WTC11 (cell line): ENCODE measurements at regions not wholly inside any gene's neighbourhood (a gene's known extent, or its start where the extent isn't known, plus 50 kb on each side); places are given as distances from the start of the nearest gene placed in this dataset.

Experiments
- ATAC-seq: fragments of 200-7000 bp; cut with Tn5 transposase; 2 replicates; pipeline ENCODE4 v1.10.0; 2021; ENCODE audit warnings: mild to moderate bottlenecking, moderate library complexity
- CTCF ChIA-PET: fragments of 300-600 bp; sonication (Branson Sonifier 250); formaldehyde crosslinking; loops from one replicate; lab custom pipeline; 2021; ENCODE audit warnings: antibody characterized with exemption; lab: Charles Lee
- POLR2A ChIA-PET: fragments of 350-600 bp; sonication (Branson Sonifier 250); formaldehyde crosslinking; loops from one replicate; lab custom pipeline; 2021; ENCODE audit warnings: antibody characterized with exemption; lab: Charles Lee
- DNase-seq: peaks from one replicate; pipeline ENCODE4 v3.0.0; 2021; ENCODE audit warnings: low spot score
- H3K27ac Mint-ChIP-seq: 2 replicates; pipeline ENCODE4 v1.8.0; 2021; ENCODE audit warnings: mixed read lengths
- H3K27me3 Mint-ChIP-seq: 2 replicates; pipeline ENCODE4 v1.8.0; 2021; ENCODE audit warnings: low read depth, mild to moderate bottlenecking, moderate library complexity, mixed read lengths
- H3K36me3 Mint-ChIP-seq: 2 replicates; pipeline ENCODE4 v1.8.0; 2021; ENCODE audit warnings: mixed read lengths
- H3K4me1 Mint-ChIP-seq: 2 replicates; pipeline ENCODE4 v1.8.0; 2022; ENCODE audit warnings: mixed read lengths
- H3K4me3 Mint-ChIP-seq: 2 replicates; pipeline ENCODE4 v1.8.0; 2021; ENCODE audit warnings: mild to moderate bottlenecking, moderate library complexity, mixed read lengths
- H3K9me3 Mint-ChIP-seq: 2 replicates; pipeline ENCODE4 v1.8.0; 2021; ENCODE audit warnings: mixed read lengths
- ATF2 ChIP-seq: sonication (generic); formaldehyde crosslinking; IDR thresholded peaks from 2 replicates; pipeline ENCODE4 v1.8.1; 2022; ENCODE audit warnings: low read depth, missing genetic modification reagents, borderline replicate concordance
- FOXP1 ChIP-seq: sonication (generic); formaldehyde crosslinking; IDR thresholded peaks from 2 replicates; pipeline ENCODE4 v1.8.0; 2022; ENCODE audit warnings: missing genetic modification reagents, mild to moderate bottlenecking, moderate library complexity, borderline replicate concordance
- GRHL2 ChIP-seq: fragments of 250-450 bp; sonication (Bioruptor Pico); IDR thresholded peaks from 2 replicates; pipeline ENCODE4 v1.8.0; 2022; ENCODE audit warnings: mild to moderate bottlenecking, moderate library complexity; ENCODE audit not compliant: insufficient replicate concordance, severe bottlenecking
- HMGA2 ChIP-seq: fragments of 250-450 bp; sonication (Bioruptor Pico); IDR thresholded peaks from 2 replicates; pipeline ENCODE4 v1.4.0; 2021; ENCODE audit warnings: mild to moderate bottlenecking, moderate library complexity
- MAX ChIP-seq: sonication (generic); formaldehyde crosslinking; IDR thresholded peaks from 2 replicates; pipeline ENCODE4 v1.8.0; 2022; ENCODE audit warnings: mild to moderate bottlenecking, missing genetic modification reagents
- NR1H2 ChIP-seq: sonication (generic); formaldehyde crosslinking; IDR thresholded peaks from 2 replicates; pipeline ENCODE4 v1.9.0; 2021; ENCODE audit warnings: mild to moderate bottlenecking, moderate library complexity, missing genetic modification reagents
- PREB ChIP-seq: sonication (generic); formaldehyde crosslinking; IDR thresholded peaks from 2 replicates; pipeline ENCODE4 v1.8.1; 2022; ENCODE audit warnings: mild to moderate bottlenecking, missing genetic modification reagents, moderate library complexity, borderline replicate concordance
- TEAD1 ChIP-seq: sonication (generic); formaldehyde crosslinking; IDR thresholded peaks from 2 replicates; pipeline ENCODE4 v1.8.0; 2022; ENCODE audit warnings: mild to moderate bottlenecking, missing genetic modification reagents
- ZNF138 ChIP-seq: sonication (generic); formaldehyde crosslinking; conservative IDR thresholded peaks from 2 replicates; pipeline ENCODE4 v1.8.1; 2022; ENCODE audit warnings: mild to moderate bottlenecking, moderate library complexity, missing genetic modification reagents
- ZNF232 ChIP-seq: sonication (generic); formaldehyde crosslinking; IDR thresholded peaks from 2 replicates; pipeline ENCODE4 v1.8.0; 2022; ENCODE audit warnings: mild to moderate bottlenecking, missing genetic modification reagents
- ZNF423 ChIP-seq: fragments of 250-450 bp; sonication (Bioruptor Pico); IDR thresholded peaks from 2 replicates; pipeline ENCODE4 v2.1.2; 2022; ENCODE audit warnings: mild to moderate bottlenecking, moderate library complexity
- TF ChIP-seq, protein P1 (sequence below): fragments of 250-450 bp; sonication (Bioruptor Pico); IDR thresholded peaks from 2 replicates; pipeline ENCODE4 v1.8.0; 2021; ENCODE audit warnings: mild to moderate bottlenecking
- TF ChIP-seq, protein P2 (sequence below): sonication (generic); formaldehyde crosslinking; IDR thresholded peaks from 2 replicates; pipeline ENCODE4 v1.8.0; 2022; ENCODE audit warnings: mild to moderate bottlenecking, missing genetic modification reagents

DNA sequence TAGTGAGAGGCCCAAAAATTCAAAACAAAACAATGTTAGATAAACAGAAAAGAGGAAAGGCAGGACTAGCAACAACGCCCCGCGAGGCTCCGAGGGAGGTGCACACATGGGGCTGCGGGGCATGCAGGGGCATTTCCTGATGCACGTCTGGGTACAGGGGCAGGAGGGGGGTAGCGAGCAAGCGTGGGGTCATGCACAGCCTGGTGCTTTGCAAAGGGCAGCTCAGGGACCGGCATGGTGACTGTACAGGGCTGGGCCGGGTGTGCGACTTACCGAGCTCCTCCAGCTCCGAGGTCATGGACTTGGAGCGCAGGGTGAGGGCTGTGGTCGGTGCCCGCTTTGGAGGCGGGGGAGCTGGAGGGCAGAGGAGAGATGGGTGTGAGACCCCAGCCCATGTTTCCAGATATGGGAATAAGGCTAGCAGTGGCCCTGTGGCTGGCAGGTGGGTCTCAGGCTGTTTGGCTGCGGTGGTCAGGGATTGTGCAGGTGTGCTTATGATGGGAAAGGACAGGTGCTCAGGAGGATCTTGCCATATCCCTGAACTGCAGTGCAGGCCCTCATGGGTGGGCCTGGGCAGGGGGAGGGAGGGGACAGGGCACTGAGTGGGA, 103.7 kb downstream of the CTTN start (continued):
- TF ChIP-seq, protein P1, sequence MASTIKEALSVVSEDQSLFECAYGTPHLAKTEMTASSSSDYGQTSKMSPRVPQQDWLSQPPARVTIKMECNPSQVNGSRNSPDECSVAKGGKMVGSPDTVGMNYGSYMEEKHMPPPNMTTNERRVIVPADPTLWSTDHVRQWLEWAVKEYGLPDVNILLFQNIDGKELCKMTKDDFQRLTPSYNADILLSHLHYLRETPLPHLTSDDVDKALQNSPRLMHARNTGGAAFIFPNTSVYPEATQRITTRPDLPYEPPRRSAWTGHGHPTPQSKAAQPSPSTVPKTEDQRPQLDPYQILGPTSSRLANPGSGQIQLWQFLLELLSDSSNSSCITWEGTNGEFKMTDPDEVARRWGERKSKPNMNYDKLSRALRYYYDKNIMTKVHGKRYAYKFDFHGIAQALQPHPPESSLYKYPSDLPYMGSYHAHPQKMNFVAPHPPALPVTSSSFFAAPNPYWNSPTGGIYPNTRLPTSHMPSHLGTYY (CRISPR knock-in tag) = no peak
- TF ChIP-seq ZNF232 (CRISPR knock-in tag) = no peak

GRCh38 chr11:70502677-70503467, 104.5 kb downstream of the CTTN start:
- ChIA-PET CTCF (interaction anchor here (1.5 kb wide), 1 partner anchor 35 kb away, joined by 4 read pairs; no protein-coding TSS in a partner anchor), POLR2A (interaction anchor here (0.5 kb wide), 1 partner anchor 152 kb away, joined by 3 read pairs; no protein-coding TSS in a partner anchor)
- H3K4me1 Mint-ChIP-seq = peaks cover 8% of the 10 kb centered on the region
- peak overlapping the region; percentile 66 for H3K27ac Mint-ChIP-seq
- H3K27me3 Mint-ChIP-seq = no peaks in the 10 kb centered on the region
- DNase-seq (no peak), ATAC-seq (no peak)
- H3K36me3 Mint-ChIP-seq = no peaks in the 10 kb centered on the region
- no peaks in the 10 kb centered on the region for H3K9me3 Mint-ChIP-seq
- TF ChIP-seq ZNF138 (CRISPR knock-in tag) (no peak), TEAD1 (CRISPR knock-in tag) (no peak)
- TF ChIP-seq, protein P2, sequence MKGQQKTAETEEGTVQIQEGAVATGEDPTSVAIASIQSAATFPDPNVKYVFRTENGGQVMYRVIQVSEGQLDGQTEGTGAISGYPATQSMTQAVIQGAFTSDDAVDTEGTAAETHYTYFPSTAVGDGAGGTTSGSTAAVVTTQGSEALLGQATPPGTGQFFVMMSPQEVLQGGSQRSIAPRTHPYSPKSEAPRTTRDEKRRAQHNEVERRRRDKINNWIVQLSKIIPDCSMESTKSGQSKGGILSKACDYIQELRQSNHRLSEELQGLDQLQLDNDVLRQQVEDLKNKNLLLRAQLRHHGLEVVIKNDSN (CRISPR knock-in tag) = no peak
- TF ChIP-seq, protein P1 (CRISPR knock-in tag) = no peak
- H3K4me3 Mint-ChIP-seq = no peak overlapping the region

DNA sequence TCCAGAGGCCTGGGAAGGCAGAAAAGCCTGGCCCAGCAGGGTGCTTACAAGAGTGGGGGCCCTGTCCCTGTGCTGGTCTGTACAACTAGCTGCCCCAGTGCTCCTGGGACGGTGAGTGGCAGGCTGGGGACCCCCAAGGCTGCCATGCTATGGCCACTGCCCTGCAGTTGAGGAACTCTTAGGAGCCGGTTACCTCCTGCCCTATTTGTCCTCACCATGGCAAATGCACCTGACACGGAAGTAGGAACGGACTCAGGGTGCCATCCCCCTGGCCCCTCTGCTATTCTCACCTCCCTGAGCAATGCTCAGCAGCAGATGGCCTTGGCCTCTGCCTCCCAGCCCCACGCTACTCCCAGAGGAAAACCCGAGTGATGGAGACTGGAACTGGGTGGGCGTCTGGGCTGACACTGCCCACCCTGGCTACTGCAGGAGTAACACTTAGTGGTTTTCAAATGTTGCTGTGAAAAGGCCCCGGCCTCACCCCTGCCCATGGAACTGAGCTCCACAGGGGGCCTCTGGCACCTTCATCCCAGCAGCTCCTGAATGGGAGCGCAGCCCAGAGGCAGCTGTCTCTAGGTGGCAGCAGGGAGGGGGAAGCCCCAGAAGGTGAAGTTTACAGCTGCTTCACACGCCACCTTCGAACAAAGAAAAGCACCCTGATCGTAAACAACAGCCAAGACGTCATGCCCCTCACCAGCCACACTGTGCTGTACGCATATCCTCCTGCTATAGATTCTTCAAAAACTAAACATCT, 105.3 kb downstream of the CTTN start:
- POLR2A ChIA-PET = interaction anchor here (0.5 kb wide), 1 partner anchor 151 kb away, joined by 3 read pairs; no protein-coding TSS in a partner anchor
- Mint-ChIP-seq H3K27me3 (no peaks in the 10 kb centered on the region), H3K9me3 (no peaks in the 10 kb centered on the region), H3K4me3 (no peak overlapping the region)
- TF ChIP-seq NR1H2 (CRISPR knock-in tag) (no peak), ZNF423 (CRISPR knock-in tag) (0 out of 2 replicates have a peak, but pooled peaks have one; percentile 31)
- TF ChIP-seq, all 79 proteins: peak for 1
- DNase-seq (no peak), ATAC-seq (peak; percentile 56)
- CTCF ChIA-PET = interaction anchor here (0.6 to 1.5 kb wide), 20 partner anchors 10 to 293 kb away, joined by 3 to 10 read pairs (median 4); no protein-coding TSS in a partner anchor
- Mint-ChIP-seq H3K4me1 (peaks cover 13% of the 10 kb centered on the region), H3K36me3 (no peaks in the 10 kb centered on the region), H3K27ac (peak overlapping the region; percentile 17; the same call in 1 of the 2 replicates)

- H3K9me3 Mint-ChIP-seq = no peaks in the 10 kb centered on the region
- H3K27me3 Mint-ChIP-seq = no peaks in the 10 kb centered on the region
- H3K36me3 Mint-ChIP-seq = no peaks in the 10 kb centered on the region
- peak overlapping the region; percentile 66 for H3K27ac Mint-ChIP-seq
- ATAC-seq (no peak; the same call in 1 of the 2 replicates), DNase-seq (no peak)
- POLR2A ChIA-PET = no interaction called here
- peaks cover 14% of the 10 kb centered on the region for H3K4me1 Mint-ChIP-seq
- H3K4me3 Mint-ChIP-seq = no peak overlapping the region
- CTCF ChIA-PET = interaction anchor here (0.9 to 1.5 kb wide), 17 partner anchors 9 to 292 kb away, joined by 3 to 10 read pairs (median 4); no protein-coding TSS in a partner anchor
- no peak for TF ChIP-seq PREB (CRISPR knock-in tag)
- no peak for TF ChIP-seq GRHL2 (CRISPR knock-in tag)
- no peak for TF ChIP-seq MAX (CRISPR knock-in tag)
- no peak for TF ChIP-seq FOXP1
- TF ChIP-seq HMGA2 (CRISPR knock-in tag) = no peak
- TF ChIP-seq ZNF232 (CRISPR knock-in tag) = no peak
- TF ChIP-seq ATF2 (CRISPR knock-in tag) = no peak
- TF ChIP-seq, protein P1 (CRISPR knock-in tag) = no peak
Observed at GRCh38 chr11:70504246-70505020, 106.1 kb downstream of the CTTN start.
